WERI-Rb-1 (cell line): ENCODE measurements at regions not wholly inside any gene's neighbourhood (a gene's known extent, or its start where the extent isn't known, plus 50 kb on each side); places are given as distances from the start of the nearest gene placed in this dataset.
"Not testable (repeated sequence)": the region's sequence is repeated elsewhere in the genome, so short reads cannot be mapped to it uniquely, and the experiment has no call there.

Source experiments
- DNase-seq: peaks from one replicate; pipeline ENCODE4 v3.0.0-alpha.2; 2020
- H3K27ac ChIP-seq: fragments of 250-450 bp; sonication (Bioruptor Pico); 2 replicates; pipeline ENCODE4 v1.5.1; 2020; ENCODE audit warnings: mild to moderate bottlenecking, moderate library complexity
- H3K27me3 ChIP-seq: fragments of 250-450 bp; sonication (Bioruptor Pico); 2 replicates; pipeline ENCODE4 v1.5.1; 2021; ENCODE audit warnings: mild to moderate bottlenecking, low read depth, moderate library complexity; ENCODE audit not compliant: insufficient read depth, severe bottlenecking
- H3K36me3 ChIP-seq: fragments of 250-450 bp; sonication (Bioruptor Pico); 2 replicates; pipeline ENCODE4 v1.5.1; 2020; ENCODE audit warnings: mild to moderate bottlenecking, moderate library complexity
- H3K4me3 ChIP-seq: 2 replicates; pipeline ENCODE4 v1.5.1; 2011; ENCODE audit warnings: low read depth, mild to moderate bottlenecking, control low read depth, low read length
- H3K9me3 ChIP-seq: fragments of 250-450 bp; sonication (Bioruptor Pico); 2 replicates; pipeline ENCODE4 v1.5.1; 2021; ENCODE audit warnings: mild to moderate bottlenecking, moderate library complexity; ENCODE audit not compliant: severe bottlenecking
- CTCF ChIP-seq: IDR thresholded peaks from 2 replicates; pipeline ENCODE4 v1.5.1; 2011; ENCODE audit warnings: low read depth, mild to moderate bottlenecking, control low read depth, inconsistent platforms, low read length

- no peak for DNase-seq
- H3K9me3 ChIP-seq = no peaks in the 10 kb centered on the region
- H3K36me3 ChIP-seq = no peaks in the 10 kb centered on the region
- no peak overlapping the region for H3K27ac ChIP-seq
- TF ChIP-seq CTCF = no peak
- H3K4me3 ChIP-seq = no peak overlapping the region
- H3K27me3 ChIP-seq = no peaks in the 10 kb centered on the region
Observed at GRCh38 chr5:57738787-57739186, 256.2 kb upstream of the ACTBL2 start.

GRCh38 chr5:57738301-57738700, 255.7 kb upstream of the ACTBL2 start:
- TF ChIP-seq CTCF = no peak
- H3K36me3 ChIP-seq = no peaks in the 10 kb centered on the region
- no peaks in the 10 kb centered on the region for H3K27me3 ChIP-seq
- no peak overlapping the region for H3K4me3 ChIP-seq
- no peaks in the 10 kb centered on the region for H3K9me3 ChIP-seq
- H3K27ac ChIP-seq = no peak overlapping the region
- no peak for DNase-seq

- no peak for TF ChIP-seq CTCF
- Histone ChIP-seq H3K4me3 (no peak overlapping the region), H3K36me3 (no peaks in the 10 kb centered on the region), H3K27ac (no peak overlapping the region), H3K27me3 (no peaks in the 10 kb centered on the region), H3K9me3 (no peaks in the 10 kb centered on the region)
- DNase-seq = no peak
Observed at GRCh38 chr5:57736716-57737115, 254.1 kb upstream of the ACTBL2 start.

GRCh38 chr5:57735279-57736153, 252.9 kb upstream of the ACTBL2 start:
- H3K4me3 ChIP-seq, H3K27me3 ChIP-seq, H3K9me3 ChIP-seq, H3K36me3 ChIP-seq, H3K27ac ChIP-seq, DNase-seq: not testable (repeated sequence)

GRCh38 chr5:57734296-57734695, 251.7 kb upstream of the ACTBL2 start:
- no peaks in the 10 kb centered on the region for H3K27me3 ChIP-seq
- no peak overlapping the region for H3K27ac ChIP-seq
- H3K36me3 ChIP-seq = no peaks in the 10 kb centered on the region
- no peak for TF ChIP-seq CTCF
- no peaks in the 10 kb centered on the region for H3K9me3 ChIP-seq
- no peak overlapping the region for H3K4me3 ChIP-seq
- DNase-seq = no peak

GRCh38 chr5:57727591-57727990, 245.0 kb upstream of the ACTBL2 start:
- no peaks in the 10 kb centered on the region for H3K36me3 ChIP-seq
- no peak for DNase-seq
- no peak overlapping the region for H3K27ac ChIP-seq
- no peaks in the 10 kb centered on the region for H3K9me3 ChIP-seq
- H3K4me3 ChIP-seq = no peak overlapping the region
- TF ChIP-seq CTCF = no peak
- no peaks in the 10 kb centered on the region for H3K27me3 ChIP-seq
